NCI-H748 treated with DMSO at 0.1 percent for 48 hours (cell line): ENCODE measurements at regions not wholly inside any gene's neighbourhood (a gene's known extent, or its start where the extent isn't known, plus 50 kb on each side); places are given as distances from the start of the nearest gene placed in this dataset.

Experiments used
- DNase-seq: peaks from one replicate; lab custom pipeline; 2025; lab: John Stamatoyannopoulos, UW

DNA sequence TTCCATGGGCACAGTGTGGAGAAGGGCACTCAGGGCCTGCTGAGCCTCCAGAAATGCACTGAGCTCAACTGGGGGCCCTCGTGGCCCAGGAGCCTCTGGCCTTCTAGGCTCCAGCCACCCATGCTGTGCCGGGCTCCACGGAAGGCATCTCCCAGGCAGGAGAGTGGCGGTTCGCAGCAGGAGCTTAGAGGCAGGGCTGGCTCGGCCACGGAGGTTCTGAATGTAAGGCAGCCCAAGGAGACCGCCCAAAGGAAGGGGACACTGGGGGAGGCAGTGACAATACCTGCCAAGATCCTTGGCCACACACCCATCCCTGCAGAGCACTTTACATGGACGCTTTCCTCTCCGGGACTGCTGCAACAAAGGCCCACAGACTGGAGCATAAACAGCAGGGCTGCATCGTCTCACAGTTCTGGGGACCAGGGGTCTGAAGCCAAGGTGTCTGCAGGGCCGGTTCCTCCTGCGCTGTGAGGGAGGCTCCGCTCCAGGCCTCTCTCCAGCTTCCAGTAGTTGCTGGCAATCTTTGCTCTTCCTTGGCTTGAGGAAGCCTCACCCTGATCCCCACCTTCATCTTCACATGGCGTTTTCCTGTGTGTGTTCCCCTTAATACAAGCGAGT lies 128.2 kb upstream of the CDH4 start:
- no peak for DNase-seq

DNA sequence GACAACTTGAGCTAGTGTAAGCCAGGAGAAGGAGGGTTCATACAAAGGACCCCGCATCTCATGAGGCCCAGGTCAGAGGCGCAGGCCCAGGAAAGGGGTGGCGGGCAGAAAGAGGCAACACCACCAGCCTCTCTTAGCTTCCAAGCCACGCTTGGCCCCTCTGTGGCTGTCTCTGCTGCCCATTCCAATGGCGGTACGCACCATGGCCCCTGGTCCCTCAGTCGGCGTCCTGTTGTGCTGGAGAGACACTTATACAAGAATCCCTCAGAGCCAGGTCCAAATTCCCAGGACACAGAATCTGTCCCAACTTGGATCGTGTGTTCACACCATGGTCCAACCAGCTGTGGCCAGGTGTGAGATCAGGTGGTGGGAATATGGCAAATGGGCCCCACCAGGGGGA lies 127.0 kb upstream of the CDH4 start:
- DNase-seq: no peak

DNA sequence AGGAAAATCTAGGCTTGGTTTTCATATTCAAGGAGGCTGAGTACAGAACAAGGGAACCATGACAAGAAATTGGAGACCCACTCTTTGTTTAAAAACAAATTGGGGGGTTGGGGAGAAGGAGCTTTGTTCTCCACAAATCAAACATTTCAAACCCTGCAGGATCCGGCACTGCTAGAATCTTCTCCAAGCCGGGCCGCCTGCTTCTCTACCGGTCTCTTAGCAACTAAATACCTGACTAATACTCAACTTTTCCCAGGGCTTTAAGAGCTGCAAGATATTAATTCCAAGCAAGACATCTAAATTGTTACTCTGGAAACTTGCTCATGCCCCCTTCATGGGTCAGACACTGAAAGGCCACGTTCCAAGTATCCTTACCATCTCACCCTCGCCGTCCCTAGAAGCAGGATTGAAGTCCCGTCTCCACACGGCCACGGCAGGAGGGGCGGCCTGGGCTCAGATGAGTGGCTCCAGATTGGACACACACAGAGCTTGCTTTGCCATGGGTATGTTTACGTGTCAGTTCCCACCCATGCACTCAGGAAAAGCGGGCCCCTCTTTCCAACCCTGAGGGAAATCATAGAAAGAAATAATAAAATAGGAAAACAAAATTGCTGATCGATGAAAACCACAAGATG lies 126.4 kb upstream of the CDH4 start:
- DNase-seq: no peak

DNA sequence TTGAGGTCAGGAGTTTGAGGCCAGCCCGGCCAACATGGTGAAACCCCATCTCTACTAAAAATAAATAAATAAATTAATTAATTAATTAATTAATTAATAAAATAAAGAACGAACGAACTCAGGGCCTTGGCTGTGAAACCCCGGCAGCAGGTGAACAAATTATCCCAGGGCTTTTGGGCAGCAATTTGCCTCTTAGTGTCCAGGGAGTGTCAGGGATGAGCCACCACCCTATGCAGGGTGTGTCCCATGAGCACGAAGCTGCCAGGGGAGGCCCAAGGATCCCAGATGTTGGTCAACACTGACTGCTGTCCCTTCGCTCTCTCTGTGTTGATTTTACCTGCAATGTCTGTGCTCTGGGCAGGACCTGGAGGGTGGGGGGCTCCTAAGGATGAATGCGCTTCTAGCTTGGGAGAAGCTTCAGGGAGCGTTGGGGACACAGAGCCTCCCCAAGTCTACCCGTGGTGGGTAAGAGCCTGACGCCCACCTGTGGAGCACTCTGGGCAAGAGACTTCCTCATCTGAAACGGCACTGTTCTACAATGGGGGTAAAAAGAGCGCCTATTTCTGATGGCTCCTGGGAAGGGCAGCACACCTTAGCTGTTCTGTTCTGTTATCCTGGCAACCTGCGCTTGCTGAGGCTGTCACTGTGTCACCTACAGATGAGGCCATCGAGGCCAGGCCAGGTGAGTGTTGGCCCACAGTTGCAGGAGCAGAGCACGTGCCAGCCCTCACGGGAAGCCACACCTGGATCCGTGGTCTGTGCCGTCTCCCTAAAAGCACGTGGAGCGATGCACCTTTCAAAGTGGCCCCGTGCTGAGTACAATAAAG lies 125.5 kb upstream of the CDH4 start:
- no peak for DNase-seq

DNA sequence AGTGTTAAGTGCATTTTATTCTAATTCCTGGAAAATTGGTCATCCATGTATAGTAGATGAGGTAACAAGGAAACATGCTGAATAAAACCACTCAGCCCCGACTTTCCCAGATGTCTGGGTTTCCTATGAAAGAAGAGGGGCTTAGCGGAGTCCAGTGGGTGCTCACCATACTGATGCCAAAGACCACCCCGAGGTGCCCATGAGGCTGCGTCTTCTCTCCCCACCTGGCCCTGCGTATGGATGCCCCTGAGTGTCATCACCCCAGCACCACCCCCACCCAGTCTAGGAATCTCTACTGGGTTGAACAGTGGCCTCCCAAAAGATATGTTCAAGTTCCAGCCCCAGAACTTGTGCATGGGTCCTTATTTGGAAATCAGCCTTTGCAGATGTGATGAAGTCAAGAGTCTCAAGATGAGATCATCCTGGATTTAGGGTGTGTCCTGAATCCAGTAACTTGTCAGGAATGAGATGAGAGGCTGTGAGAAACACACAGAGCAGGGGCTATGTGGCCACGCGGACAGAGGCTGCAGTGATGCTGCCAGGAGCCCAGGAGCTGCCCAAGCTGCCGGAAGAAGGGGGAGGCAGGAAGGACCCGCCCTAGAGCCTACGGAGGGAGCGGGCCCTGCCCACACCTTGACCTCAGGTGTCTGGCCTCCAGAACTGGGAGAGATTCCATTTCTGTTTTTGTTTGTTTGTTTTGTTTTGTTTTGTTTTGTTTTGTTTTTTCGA lies 124.6 kb upstream of the CDH4 start:
- DNase-seq: no peak

DNA sequence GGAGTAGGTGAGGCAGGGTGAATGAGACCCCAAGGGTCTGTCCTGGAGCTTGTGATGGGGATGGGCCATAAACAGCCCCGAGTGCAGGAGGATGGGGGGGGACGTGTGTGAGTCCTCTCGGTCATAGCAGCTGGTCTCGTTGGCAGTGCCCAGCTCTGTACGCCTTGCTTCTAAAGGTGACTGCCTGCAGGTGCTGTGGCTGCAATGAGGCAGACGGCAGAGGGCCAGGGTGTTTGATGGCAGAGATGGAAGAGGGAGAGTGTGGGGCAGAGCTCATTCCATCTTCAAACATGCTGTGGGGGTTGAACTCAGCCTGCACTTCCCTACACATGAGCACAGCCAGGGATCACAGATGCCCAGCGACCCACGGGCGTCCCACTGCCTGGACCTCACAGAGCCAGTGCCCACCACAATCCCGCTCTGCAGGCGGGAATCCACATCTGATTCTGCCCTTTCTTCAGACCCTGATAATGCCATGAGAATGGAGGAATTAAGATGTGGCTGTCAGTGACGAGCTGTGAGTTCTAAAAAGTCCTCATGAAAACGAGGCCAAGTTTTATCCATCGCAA lies 123.3 kb upstream of the CDH4 start:
- DNase-seq: no peak

DNA sequence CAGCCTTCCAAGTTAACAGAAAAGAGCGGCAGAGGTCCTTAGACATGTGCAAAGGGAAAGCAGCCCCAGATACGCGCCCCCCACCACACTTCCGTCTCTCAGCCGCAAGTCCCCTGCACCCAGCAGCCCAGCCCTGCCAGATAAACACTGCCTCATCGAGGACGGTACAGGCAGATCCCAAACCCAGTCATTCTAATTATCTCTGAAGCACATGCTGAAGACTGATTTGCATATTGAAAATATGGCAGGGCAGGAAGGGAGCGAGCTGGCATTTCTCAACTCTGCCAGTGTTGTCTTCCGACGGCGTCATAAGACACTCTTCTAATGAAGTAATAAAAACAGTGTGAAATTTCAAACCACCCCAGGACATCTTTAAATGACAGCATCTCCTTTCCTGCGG lies 122.8 kb upstream of the CDH4 start:
- no peak for DNase-seq

DNA sequence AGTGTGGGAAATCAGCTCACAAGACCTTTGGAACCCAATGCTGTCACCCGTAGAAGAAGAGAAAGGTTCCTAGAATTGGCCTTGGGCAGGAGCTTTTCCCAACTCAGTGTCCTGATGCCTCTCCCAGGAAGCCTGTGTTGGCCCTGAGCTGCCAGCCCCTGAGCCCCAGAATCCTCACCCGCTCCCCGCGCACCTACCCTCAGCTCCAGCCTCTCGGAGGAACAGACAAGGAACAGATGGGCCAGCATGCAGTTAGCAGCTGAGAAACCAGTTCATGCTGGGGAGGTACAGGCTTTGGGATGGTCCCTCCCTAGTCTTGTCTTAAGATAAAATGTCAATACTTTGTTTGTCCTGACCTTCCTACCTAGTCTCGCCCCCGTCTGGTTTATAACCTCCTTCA lies 121.9 kb upstream of the CDH4 start:
- DNase-seq: no peak

DNA sequence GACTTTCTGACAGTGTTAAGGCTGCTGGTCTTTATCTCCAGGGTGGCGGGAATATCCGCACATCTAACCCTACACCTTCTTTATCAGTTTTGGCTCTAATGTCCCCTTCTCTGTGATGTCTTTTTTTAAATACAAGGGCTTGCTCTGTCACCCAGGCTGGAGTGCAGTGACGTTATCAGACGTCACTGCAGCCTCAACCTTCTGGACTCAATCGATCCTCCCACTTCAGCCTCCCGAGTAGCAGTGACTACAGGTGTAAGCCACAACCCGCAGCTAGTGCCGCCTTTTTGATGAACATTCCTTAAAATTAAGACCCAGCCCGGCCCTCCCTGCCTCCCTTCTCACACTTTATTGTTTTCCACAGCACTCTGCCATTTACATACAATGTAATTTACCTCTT lies 120.1 kb upstream of the CDH4 start:
- DNase-seq: no peak

DNA sequence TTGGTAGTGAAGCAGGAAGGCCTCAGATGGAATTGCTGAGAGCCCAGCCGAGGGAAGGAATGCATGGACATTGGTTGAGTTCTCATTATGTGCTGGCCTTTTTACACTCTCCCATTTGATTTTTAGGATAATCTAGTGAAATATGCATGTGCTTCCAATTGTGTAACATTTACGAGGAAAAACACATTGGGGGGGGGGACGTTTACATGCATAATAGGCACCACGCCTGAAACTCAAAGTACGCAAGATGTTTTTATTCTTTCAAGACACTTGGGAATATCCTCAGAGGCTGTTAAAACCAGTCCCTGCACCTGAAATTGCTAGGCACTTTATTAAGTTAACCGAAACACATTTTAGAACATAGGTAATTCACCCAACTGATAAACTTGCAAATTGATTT lies 118.5 kb upstream of the CDH4 start:
- DNase-seq: no peak

DNA sequence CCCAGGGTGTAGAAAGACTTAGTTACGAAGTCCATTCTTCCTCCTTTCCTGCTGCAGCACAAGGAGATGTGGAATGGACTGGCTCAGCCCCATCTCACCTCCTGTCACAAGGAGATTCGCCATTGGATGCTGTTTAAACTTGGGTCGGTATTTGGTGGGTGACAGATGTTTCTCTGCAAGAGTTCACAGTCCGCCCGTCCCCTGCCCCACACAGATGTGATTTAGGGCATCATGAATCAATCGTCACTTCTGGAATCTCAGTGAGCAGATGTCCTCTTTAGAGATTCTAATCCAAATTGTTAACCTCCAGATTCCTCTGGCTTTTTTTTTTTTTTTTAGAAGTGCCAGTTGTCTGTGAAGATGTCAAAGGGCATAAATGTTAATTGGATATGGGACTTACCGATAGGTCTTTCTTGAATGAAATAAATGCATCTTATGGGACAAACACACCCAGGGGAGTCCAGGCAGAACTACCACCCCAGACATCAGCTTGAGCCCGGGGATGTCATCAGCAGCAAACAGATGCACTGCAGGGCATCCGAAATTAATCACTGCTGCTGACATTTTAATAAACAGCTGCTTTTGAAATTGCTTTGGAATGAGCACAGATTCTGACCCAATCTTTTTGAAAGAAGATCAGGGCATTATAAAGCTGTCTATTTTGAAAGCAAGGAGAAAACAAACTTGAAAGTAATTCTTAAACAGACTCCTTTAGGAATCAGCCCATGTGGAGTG lies 117.6 kb upstream of the CDH4 start:
- DNase-seq: no peak

DNA sequence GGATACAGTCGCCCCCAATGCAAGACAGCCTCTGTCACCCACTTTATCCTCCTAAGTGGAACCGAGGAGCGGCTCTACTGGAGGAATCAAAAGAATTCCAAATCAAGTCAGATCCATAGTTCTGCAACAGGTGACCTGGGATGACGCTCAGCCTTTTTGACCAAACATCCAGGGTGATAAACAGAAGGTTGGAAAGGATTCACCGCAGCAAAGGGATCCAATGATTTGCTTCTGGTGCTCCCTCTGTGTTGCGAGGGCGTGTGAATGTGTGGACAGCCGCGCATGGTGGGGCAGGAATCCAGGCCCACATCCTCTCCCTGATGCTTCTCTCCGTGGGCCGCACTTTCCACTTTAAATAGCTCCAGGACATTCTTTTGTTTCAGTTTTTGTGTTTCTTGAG lies 116.8 kb upstream of the CDH4 start:
- DNase-seq: no peak

DNA sequence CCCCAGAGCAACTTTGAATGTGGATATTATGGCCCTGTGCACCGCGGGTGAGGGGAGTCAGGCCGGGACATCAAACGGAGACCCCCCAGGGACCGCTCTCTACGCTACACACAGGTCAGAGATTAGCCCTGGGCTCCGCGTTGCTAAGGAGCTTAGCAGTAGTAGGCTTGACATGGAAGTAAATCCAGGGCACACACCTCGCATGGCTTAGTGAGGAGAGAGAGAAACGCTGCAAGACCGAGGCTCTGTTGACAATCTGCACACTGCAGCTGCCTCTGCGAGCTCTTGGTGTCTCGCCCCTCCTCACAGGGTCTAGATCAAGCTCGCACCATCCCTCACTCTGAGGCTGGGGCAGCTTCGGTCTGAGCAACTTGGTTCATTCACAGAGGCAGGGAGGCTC lies 116.1 kb upstream of the CDH4 start:
- DNase-seq: no peak

DNA sequence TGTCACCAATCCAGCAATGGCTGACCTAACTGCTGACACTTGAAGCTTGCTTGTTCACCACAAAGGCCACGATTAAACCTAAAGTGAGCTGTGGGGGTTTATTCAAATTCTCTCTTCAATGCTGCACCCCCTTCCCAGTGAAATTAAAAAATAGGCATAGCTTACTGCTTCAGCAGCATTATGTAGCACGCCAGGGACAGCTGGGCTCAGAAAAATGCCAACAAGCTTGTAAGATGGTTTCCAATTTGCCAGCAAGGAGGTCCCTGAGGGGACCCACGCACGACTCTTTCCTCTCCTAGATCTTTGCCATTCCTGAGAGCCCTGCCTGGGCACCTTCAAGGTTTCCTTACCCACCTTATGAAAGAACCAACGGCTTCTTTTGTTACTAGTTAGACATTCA lies 113.5 kb upstream of the CDH4 start:
- no peak for DNase-seq

DNA sequence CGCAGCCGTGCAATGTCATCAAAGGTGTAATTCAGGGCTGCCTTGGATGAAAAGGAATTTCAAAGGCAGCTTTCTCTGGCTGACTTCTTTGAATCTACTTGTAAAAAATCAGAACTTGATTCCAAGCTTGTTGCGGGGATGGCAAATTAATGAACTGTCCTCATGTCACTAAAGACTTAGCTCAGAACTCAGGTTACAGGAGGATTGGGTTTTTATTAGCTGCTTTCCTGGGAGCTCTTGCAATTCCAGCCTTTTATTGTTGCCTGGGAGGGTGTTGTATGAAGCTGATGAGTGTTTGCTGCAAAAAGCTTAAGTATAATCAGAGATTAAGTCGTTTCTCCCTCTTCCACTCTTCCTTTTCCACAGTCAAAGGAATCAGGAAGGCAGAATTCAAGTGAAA lies 113.0 kb upstream of the CDH4 start:
- DNase-seq: no peak

DNA sequence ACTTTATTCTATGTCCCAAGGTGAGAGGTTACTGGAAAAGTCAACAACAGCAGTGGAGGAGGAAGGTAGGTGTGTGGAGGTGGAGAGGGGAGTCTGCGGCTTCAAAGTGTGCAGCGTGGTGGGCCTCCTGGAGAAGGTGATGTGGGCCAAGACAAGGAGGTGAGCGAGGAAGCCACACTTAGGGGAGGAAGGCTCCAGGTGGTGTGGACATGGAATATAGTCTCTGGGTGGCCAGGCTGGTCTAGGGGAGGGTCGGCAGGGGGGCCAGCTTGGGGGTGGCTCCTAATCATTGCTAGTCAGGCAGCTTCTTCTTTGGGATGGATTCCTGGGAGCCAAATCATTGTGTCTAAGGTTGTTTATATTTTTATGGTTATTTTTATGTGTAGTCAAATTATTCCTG lies 111.5 kb upstream of the CDH4 start:
- no peak for DNase-seq

DNA sequence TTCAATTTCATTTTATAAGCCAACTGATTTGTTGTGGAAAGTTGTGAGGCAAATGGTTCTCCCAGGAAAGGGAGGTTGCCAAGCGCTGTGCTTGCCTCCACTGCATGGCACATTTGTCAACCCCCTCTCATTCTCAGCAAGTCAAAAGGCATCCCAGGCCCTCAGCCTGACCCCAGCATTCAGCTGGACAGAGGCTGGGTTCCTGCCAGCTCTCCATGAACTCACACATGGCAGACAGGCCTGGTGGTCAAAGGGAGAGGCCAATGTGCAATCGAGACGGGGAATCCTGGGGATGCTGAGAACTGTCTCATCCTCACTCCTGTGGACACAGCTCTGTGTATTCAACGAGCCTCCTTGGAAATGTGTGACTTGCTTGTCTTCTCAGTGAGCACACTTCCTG lies 106.0 kb upstream of the CDH4 start:
- DNase-seq: no peak

DNA sequence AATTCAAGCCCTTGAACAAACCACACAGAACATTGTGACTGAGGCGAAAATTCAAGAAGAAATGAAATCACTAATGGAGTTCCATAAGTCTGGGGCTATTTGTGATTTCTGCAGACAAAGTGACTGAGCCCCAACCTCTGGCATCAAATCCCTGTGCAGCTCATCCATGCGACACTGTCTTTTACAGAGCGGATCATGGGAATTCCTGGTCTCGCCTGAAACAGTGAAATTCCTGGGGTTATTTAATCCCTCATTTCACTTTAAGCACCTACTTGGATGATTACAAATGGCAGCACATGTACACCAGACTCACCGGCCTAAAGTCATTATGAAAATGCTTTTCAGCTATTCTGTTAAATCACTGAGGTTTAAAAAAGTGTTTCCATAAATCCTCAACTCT lies 102.4 kb upstream of the CDH4 start:
- DNase-seq: no peak

DNA sequence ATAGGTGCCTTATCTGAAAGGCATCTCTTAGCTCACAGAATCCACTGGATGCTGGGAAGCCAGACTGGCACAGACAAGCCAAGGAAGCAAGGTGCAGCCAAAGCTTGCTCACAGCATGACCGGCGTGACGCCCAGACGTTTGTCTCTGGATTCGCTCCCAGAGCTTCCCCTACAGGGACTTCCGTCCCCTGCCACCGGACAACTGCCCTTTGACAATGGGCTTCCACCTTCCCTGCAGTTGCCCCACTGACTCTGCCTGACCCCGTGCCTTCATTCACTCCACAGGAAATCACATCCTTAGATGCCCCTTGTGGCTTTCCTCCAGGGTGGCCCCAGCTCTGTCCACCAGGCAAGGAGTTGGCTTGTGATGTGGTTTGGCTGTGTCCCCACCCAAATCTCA lies 94.8 kb upstream of the CDH4 start:
- DNase-seq: no peak

DNA sequence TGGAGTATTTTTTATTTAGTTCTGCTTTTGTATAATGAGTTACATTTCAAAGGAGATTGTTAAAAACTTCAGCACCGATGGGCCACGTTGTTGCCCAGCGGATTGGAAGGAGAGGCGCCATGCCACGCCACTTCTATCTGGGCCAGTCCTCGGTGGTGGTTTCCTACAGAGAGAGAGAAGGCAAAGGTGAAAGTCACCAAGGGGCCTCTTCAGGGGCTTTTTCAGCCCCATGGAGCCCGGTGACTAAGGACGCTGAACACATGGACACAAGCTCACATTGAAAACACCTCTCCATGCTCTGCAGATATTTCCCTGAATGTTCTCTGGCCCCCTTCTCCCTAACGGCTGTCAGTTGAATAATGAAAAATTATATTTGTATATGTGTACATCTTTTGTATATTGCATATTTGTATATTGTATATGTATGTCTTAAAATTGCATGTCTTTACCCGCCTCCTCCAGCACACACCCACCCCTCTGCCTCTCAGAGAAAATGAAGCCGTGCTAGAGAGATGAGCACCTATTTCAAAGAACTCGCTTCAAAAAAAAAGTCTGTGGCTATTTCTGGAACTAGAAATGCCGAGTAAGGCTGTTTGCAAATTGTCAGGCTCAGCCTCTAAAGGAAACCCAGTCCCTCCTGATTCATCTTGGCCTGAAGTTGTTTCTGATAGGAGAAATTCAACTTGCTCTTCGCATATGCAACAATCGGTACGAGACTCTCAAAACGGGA lies 91.9 kb upstream of the CDH4 start:
- DNase-seq: no peak

DNA sequence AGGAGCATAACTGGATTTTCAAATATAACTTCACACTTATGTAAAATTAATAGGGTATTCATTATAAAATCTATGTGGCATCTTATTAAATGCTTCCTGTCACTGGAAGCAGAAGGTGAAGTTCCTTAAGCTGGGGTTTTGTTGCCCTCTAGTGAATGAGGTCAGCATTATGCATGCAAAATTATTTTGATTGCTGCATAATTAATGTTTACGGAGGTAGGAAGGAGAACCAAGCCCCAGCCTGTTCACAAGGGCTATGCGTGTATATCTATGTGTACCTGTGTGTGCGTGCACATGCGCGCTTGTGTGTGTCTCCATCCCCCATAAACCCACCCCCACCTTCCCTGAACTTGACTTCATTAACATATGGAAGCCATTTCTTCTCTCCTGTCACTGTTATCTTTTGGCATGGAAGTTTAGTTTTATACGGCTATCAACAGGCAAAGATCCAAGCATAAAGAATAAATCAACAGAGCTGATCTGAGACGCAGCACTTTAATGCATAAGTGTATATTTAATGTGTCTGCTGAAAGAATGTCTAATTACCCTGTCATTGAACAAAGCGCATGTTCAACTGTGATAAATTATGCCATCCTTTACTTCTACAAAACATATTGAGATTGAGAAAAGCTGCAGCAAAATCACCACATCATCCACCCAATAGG lies 90.2 kb upstream of the CDH4 start:
- no peak for DNase-seq
